ENCODE measurements at regions not wholly inside any gene's neighbourhood (a gene's known extent, or its start where the extent isn't known, plus 50 kb on each side); places are given as distances from the start of the nearest gene placed in this dataset.

DNA sequence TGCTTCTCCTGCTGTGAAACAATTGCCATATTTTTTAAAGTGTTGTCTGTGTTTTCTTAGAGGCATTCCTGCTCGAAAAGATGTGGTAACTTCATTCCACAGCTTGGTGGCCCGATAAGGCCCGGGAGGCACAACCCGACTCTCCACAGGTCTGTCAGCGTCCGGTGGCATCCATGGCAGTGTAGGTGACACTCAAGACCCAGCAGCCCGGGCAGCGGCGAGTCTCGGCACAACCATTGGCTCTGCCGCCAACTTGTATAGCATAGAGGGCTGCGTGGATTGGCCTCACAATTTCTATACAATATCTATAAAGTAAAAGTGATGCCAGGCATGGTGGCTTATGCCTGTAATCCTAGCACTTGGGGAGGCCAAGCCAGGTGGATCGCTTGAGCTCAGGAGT lies 262.3 kb upstream of the CHRNA7 start:
- H2AFZ ChIP-seq (ENCODE audit: control insufficient read depth, low read depth, low read length): no peak overlapping the region
- ATAC-seq: no peak
- H3K9ac ChIP-seq (ENCODE audit: control insufficient read depth, insufficient read depth, low read length): no peak overlapping the region
- no peak overlapping the region for H3K4me3 ChIP-seq
- 46% methylated on average over 13 of the region's 13 CpGs for WGBS (ENCODE audit: insufficient coverage, insufficient replicate concordance, low lambda C conversion rate, missing lambda C conversion rate)
- CTCF ChIA-PET: interaction anchor here (0.6 kb wide), 1 partner anchor 1065 kb away, joined by 3 read pairs; no protein-coding TSS in a partner anchor
- intact Hi-C loops (cut with micrococcal nuclease; ENCODE audit: unreplicated experiment): no loop called here
- no peaks in the 10 kb centered on the region for H3K79me2 ChIP-seq (ENCODE audit: control insufficient read depth, insufficient read depth, low read length)
- TF ChIP-seq DPF2 (IDR thresholded peaks at IDR 0.05) (no peak), RCOR1 (conservative IDR thresholded peaks at IDR 0.05; ENCODE audit: low read depth, low read length) (no peak), GATAD2B (conservative IDR thresholded peaks at IDR 0.05; ENCODE audit: low read depth) (no peak), ZNF384 (IDR thresholded peaks at IDR 0.05; ENCODE audit: borderline replicate concordance, low read depth, low read length) (no peak), SIN3A (IDR thresholded peaks at IDR 0.05; ENCODE audit: low read depth, low read length) (no peak), TCF3 (IDR thresholded peaks at IDR 0.05; ENCODE audit: borderline replicate concordance, insufficient read depth, low read depth, low read length) (no peak), ZSCAN29 (IDR thresholded peaks at IDR 0.05) (no peak), ZNF622 (IDR thresholded peaks at IDR 0.05) (no peak)
- TF ChIP-seq, protein P1, sequence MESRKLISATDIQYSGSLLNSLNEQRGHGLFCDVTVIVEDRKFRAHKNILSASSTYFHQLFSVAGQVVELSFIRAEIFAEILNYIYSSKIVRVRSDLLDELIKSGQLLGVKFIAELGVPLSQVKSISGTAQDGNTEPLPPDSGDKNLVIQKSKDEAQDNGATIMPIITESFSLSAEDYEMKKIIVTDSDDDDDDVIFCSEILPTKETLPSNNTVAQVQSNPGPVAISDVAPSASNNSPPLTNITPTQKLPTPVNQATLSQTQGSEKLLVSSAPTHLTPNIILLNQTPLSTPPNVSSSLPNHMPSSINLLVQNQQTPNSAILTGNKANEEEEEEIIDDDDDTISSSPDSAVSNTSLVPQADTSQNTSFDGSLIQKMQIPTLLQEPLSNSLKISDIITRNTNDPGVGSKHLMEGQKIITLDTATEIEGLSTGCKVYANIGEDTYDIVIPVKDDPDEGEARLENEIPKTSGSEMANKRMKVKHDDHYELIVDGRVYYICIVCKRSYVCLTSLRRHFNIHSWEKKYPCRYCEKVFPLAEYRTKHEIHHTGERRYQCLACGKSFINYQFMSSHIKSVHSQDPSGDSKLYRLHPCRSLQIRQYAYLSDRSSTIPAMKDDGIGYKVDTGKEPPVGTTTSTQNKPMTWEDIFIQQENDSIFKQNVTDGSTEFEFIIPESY (IDR thresholded peaks at IDR 0.05): no peak
- TF ChIP-seq, protein P2, sequence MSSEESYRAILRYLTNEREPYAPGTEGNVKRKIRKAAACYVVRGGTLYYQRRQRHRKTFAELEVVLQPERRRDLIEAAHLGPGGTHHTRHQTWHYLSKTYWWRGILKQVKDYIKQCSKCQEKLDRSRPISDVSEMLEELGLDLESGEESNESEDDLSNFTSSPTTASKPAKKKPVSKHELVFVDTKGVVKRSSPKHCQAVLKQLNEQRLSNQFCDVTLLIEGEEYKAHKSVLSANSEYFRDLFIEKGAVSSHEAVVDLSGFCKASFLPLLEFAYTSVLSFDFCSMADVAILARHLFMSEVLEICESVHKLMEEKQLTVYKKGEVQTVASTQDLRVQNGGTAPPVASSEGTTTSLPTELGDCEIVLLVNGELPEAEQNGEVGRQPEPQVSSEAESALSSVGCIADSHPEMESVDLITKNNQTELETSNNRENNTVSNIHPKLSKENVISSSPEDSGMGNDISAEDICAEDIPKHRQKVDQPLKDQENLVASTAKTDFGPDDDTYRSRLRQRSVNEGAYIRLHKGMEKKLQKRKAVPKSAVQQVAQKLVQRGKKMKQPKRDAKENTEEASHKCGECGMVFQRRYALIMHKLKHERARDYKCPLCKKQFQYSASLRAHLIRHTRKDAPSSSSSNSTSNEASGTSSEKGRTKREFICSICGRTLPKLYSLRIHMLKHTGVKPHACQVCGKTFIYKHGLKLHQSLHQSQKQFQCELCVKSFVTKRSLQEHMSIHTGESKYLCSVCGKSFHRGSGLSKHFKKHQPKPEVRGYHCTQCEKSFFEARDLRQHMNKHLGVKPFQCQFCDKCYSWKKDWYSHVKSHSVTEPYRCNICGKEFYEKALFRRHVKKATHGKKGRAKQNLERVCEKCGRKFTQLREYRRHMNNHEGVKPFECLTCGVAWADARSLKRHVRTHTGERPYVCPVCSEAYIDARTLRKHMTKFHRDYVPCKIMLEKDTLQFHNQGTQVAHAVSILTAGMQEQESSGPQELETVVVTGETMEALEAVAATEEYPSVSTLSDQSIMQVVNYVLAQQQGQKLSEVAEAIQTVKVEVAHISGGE (CRISPR knock-in tag; IDR thresholded peaks at IDR 0.05): no peak
- TF ChIP-seq, protein P3, sequence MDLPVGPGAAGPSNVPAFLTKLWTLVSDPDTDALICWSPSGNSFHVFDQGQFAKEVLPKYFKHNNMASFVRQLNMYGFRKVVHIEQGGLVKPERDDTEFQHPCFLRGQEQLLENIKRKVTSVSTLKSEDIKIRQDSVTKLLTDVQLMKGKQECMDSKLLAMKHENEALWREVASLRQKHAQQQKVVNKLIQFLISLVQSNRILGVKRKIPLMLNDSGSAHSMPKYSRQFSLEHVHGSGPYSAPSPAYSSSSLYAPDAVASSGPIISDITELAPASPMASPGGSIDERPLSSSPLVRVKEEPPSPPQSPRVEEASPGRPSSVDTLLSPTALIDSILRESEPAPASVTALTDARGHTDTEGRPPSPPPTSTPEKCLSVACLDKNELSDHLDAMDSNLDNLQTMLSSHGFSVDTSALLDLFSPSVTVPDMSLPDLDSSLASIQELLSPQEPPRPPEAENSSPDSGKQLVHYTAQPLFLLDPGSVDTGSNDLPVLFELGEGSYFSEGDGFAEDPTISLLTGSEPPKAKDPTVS (IDR thresholded peaks at IDR 0.05; ENCODE audit: low read depth, low read length): no peak
- DNase-seq (ENCODE audit: low read depth, low spot score): no peak
- RAD21 ChIA-PET (ENCODE audit: unreplicated experiment): no interaction called here
- no peaks in the 10 kb centered on the region for H4K20me1 ChIP-seq (ENCODE audit: control insufficient read depth, insufficient read depth)
- no peaks in the 10 kb centered on the region for H3K36me3 ChIP-seq (ENCODE audit: control insufficient read depth in 2 of 2, insufficient read depth in 2 of 2, low read length in 1 of 2)
- SMC1A ChIA-PET (ENCODE audit: uncharacterized antibody, unreplicated experiment): no interaction called here
- BruUV-seq (replicated peaks): no TSS peak
- no peaks in the 10 kb centered on the region for H3K4me1 ChIP-seq (ENCODE audit: control insufficient read depth, insufficient read depth, low read length)
- H3K9me3 ChIP-seq (replicated peaks; ENCODE audit: control insufficient read depth, insufficient read depth, low read length): no peaks in the 10 kb centered on the region
- FAIRE-seq: no peak
- no peak overlapping the region for H3K27ac ChIP-seq (ENCODE audit: control insufficient read depth, insufficient read depth)
- no peaks in the 10 kb centered on the region; a peak in 1 of 4 replicates for H3K27me3 ChIP-seq (replicated peaks in 1 of 2; ENCODE audit: control insufficient read depth in 2 of 2, insufficient read depth in 2 of 2, low read length in 1 of 2)
- POLR2A ChIA-PET: no interaction called here
- no peak overlapping the region for H3K4me2 ChIP-seq (ENCODE audit: control insufficient read depth, insufficient read depth)
- in situ Hi-C loops (cut with MboI): loop anchor here (25.0 kb wide), 1 partner anchor 106 kb away; no protein-coding TSS in a partner anchor

Data from GM12878 (cell line).